SKM-1 (cell line): ENCODE measurements at regions not wholly inside any gene's neighbourhood (a gene's known extent, or its start where the extent isn't known, plus 50 kb on each side); places are given as distances from the start of the nearest gene placed in this dataset.
"Not testable (repeated sequence)": the region's sequence is repeated elsewhere in the genome, so short reads cannot be mapped to it uniquely, and the experiment has no call there.

Experiments used
- DNase-seq: peaks from one replicate; lab custom pipeline; 2025; ENCODE audit not compliant: unreplicated experiment; lab: John Stamatoyannopoulos, UW

GRCh38 chr4:136001791-136002190 lies 1530.5 kb downstream of the PCDH18 start:
- no peak for DNase-seq

GRCh38 chr4:136000246-136000645 lies 1532.0 kb downstream of the PCDH18 start:
- no peak for DNase-seq

- no peak for DNase-seq
These were observed 1537.9 kb downstream of the PCDH18 start for GRCh38 chr4:135994360-135994759.

GRCh38 chr4:135976860-135977259 lies 1555.4 kb downstream of the PCDH18 start:
- no peak for DNase-seq

GRCh38 chr4:135966936-135967335 lies 1565.4 kb downstream of the PCDH18 start:
- DNase-seq, result no peak

- DNase-seq, result no peak
These were observed 1569.3 kb downstream of the PCDH18 start for GRCh38 chr4:135963009-135963408.

GRCh38 chr4:135949931-135950330 lies 1582.4 kb downstream of the PCDH18 start:
- DNase-seq, result no peak

- no peak for DNase-seq
These were observed 1583.5 kb downstream of the PCDH18 start for GRCh38 chr4:135948797-135949196.

- DNase-seq, result no peak
These were observed 1590.6 kb downstream of the PCDH18 start for GRCh38 chr4:135941671-135942070.

- DNase-seq, result no peak
These were observed 1598.3 kb downstream of the PCDH18 start for GRCh38 chr4:135934026-135934425.

- no peak for DNase-seq
These were observed 1604.6 kb downstream of the PCDH18 start for GRCh38 chr4:135927651-135928050.

GRCh38 chr4:135921081-135921480 lies 1611.2 kb downstream of the PCDH18 start:
- DNase-seq, result no peak

GRCh38 chr4:135917011-135917410 lies 1615.3 kb downstream of the PCDH18 start:
- no peak for DNase-seq

- DNase-seq, result no peak
These were observed 1631.3 kb downstream of the PCDH18 start for GRCh38 chr4:135900956-135901355.

- not testable (repeated sequence) for DNase-seq
These were observed 1662.7 kb upstream of the PABPC4L start for GRCh38 chr4:135864304-135864703.

- no peak for DNase-seq
These were observed 1639.2 kb upstream of the PABPC4L start for GRCh38 chr4:135840781-135841180.

GRCh38 chr4:135839712-135840111 lies 1638.1 kb upstream of the PABPC4L start:
- no peak for DNase-seq

- no peak for DNase-seq
These were observed 1637.3 kb upstream of the PABPC4L start for GRCh38 chr4:135838889-135839288.

GRCh38 chr4:135834471-135834870 lies 1632.9 kb upstream of the PABPC4L start:
- DNase-seq, result no peak

GRCh38 chr4:135833529-135833928 lies 1631.9 kb upstream of the PABPC4L start:
- DNase-seq, result no peak

GRCh38 chr4:135824759-135825296 lies 1623.2 kb upstream of the PABPC4L start:
- DNase-seq, result no peak

GRCh38 chr4:135804785-135805184 lies 1603.2 kb upstream of the PABPC4L start:
- no peak for DNase-seq

- DNase-seq, result no peak
These were observed 1575.8 kb upstream of the PABPC4L start for GRCh38 chr4:135777361-135777760.

- DNase-seq, result no peak
These were observed 1574.3 kb upstream of the PABPC4L start for GRCh38 chr4:135775909-135776308.
